OCI-LY3 (cell line): ENCODE measurements at regions not wholly inside any gene's neighbourhood (a gene's known extent, or its start where the extent isn't known, plus 50 kb on each side); places are given as distances from the start of the nearest gene placed in this dataset.
"Not testable (repeated sequence)": the region's sequence is repeated elsewhere in the genome, so short reads cannot be mapped to it uniquely, and the experiment has no call there.

Experiments used
- CTCF ChIP-seq: fragments of 200-600, 300-600 bp; sonication (generic); IDR thresholded peaks from 2 replicates; pipeline ENCODE4 v1.5.1; 2014; ENCODE audit warnings: antibody characterized with exemption, low read length, low read depth
- EZH2phosphoT487 ChIP-seq: fragments of 200-600 bp; shearing (Covaris generic); IDR thresholded peaks from 2 replicates; pipeline ENCODE4 v1.6.1; 2018; ENCODE audit warnings: antibody characterized with exemption, mixed run types, low read depth

- TF ChIP-seq CTCF, EZH2phosphoT487: not testable (repeated sequence)
Observed at GRCh38 chr12:126979564-126979963, 1287.4 kb upstream of the TMEM132C start.
